CD14-positive monocyte (primary cell): ENCODE measurements at regions not wholly inside any gene's neighbourhood (a gene's known extent, or its start where the extent isn't known, plus 50 kb on each side); places are given as distances from the start of the nearest gene placed in this dataset.

ENCODE experiments used
- DNase-seq, 3 donors: peaks; one replicate each; pipeline ENCODE4 v3.0.0-alpha.2; 2011 to 2022
- H2AFZ ChIP-seq: 2 replicates; pipeline ENCODE4 v1.6.0; 2012; ENCODE audit warnings: mild to moderate bottlenecking, low read depth, low read length, inconsistent platforms; ENCODE audit not compliant: insufficient read depth, poor library complexity, severe bottlenecking
- H3K27ac ChIP-seq, 2 donors: 1 replicate in 1 of 2; 2 replicates in 1 of 2; pipeline ENCODE4 v1.5.1; 2012 to 2013; ENCODE audit warnings: low read length in 2 of 2, control low read depth in 1 of 2, inconsistent platforms in 1 of 2, low read depth in 1 of 2, mild to moderate bottlenecking in 1 of 2
- H3K27me3 ChIP-seq, 2 donors: one replicate each; pipeline versions ENCODE4 v1.6.0 to v1.6.1; 2011 to 2013; ENCODE audit warnings: low read length in 2 of 2; ENCODE audit not compliant: control insufficient read depth in 2 of 2, insufficient read depth in 2 of 2
- H3K36me3 ChIP-seq, 2 donors: replicated peaks in 1 of 2; 1 replicate in 1 of 2; 2 replicates in 1 of 2; pipeline versions ENCODE4 v1.5.1 to v1.6.1; 2012 to 2013; ENCODE audit warnings: low read length in 2 of 2, control low read depth in 1 of 2, inconsistent platforms in 1 of 2, mild to moderate bottlenecking in 1 of 2; ENCODE audit not compliant: insufficient read depth in 2 of 2, control insufficient read depth in 1 of 2
- H3K4me1 ChIP-seq, 2 donors: 1 replicate in 1 of 2; 2 replicates in 1 of 2; pipeline versions ENCODE4 v1.5.1 to v1.6.1; 2012 to 2013; ENCODE audit warnings: low read length in 2 of 2, control low read depth in 1 of 2, inconsistent platforms in 1 of 2, mild to moderate bottlenecking in 1 of 2, moderate library complexity in 1 of 2; ENCODE audit not compliant: insufficient read depth in 2 of 2, control insufficient read depth in 1 of 2
- H3K4me2 ChIP-seq: replicated peaks from 2 replicates; pipeline ENCODE3; 2012; ENCODE audit warnings: low read length, moderate library complexity, mild to moderate bottlenecking; ENCODE audit not compliant: poor library complexity, severe bottlenecking; ENCODE audit errors: extremely low read depth
- H3K4me3 ChIP-seq, 3 experiments: fragments of 200-600 bp in 1 of 3; sonication (generic) in 1 of 3; replicated peaks in 1 of 3; 1 replicate in 2 of 3; 2 replicates in 1 of 3; pipeline ENCODE4 v1.5.1; 2011 to 2013; ENCODE audit warnings: low read length in 3 of 3, mild to moderate bottlenecking in 3 of 3, control low read depth in 2 of 3, low read depth in 2 of 3, inconsistent platforms in 1 of 3, moderate library complexity in 1 of 3
- H3K79me2 ChIP-seq: 2 replicates; pipeline ENCODE4 v1.6.0; 2012; ENCODE audit warnings: mild to moderate bottlenecking, control low read depth, inconsistent platforms, low read length, moderate library complexity; ENCODE audit not compliant: insufficient read depth
- H3K9ac ChIP-seq: 2 replicates; pipeline ENCODE4 v1.6.0; 2017; ENCODE audit warnings: low read length, mild to moderate bottlenecking; ENCODE audit not compliant: insufficient read depth, poor library complexity, severe bottlenecking
- H3K9me3 ChIP-seq, 2 donors: replicated peaks in 1 of 2; 1 replicate in 1 of 2; 2 replicates in 1 of 2; pipeline versions ENCODE4 v1.5.1 to v1.6.1; 2012 to 2013; ENCODE audit warnings: low read length in 2 of 2, control low read depth in 1 of 2; ENCODE audit not compliant: control insufficient read depth in 1 of 2, insufficient read depth in 1 of 2
- H4K20me1 ChIP-seq: 2 replicates; pipeline ENCODE4 v1.6.0; 2012; ENCODE audit warnings: mild to moderate bottlenecking, low read length, control low read depth, moderate library complexity; ENCODE audit not compliant: insufficient read depth
- H3K27ac Mint-ChIP-seq, 7 donors: one replicate each; pipeline ENCODE4 v1.8.0; 2020; ENCODE audit warnings: mild to moderate bottlenecking in 7 of 7, mixed read lengths in 7 of 7, moderate library complexity in 6 of 7, inconsistent platforms in 2 of 7
- H3K27me3 Mint-ChIP-seq, 3 donors: one replicate each; pipeline ENCODE4 v1.8.0; 2021 to 2022; ENCODE audit warnings: low read depth in 3 of 3, mild to moderate bottlenecking in 3 of 3, mixed read lengths in 3 of 3, moderate library complexity in 3 of 3, inconsistent platforms in 1 of 3
- H3K36me3 Mint-ChIP-seq, 2 donors: one replicate each; pipeline ENCODE4 v1.8.0; 2020; ENCODE audit warnings: mixed read lengths in 2 of 2, inconsistent platforms in 1 of 2, mild to moderate bottlenecking in 1 of 2
- H3K4me1 Mint-ChIP-seq: one replicate; pipeline ENCODE4 v1.8.0; 2020; ENCODE audit warnings: mild to moderate bottlenecking, mixed read lengths
- H3K4me3 Mint-ChIP-seq, 2 donors: one replicate each; pipeline ENCODE4 v1.8.0; 2020; ENCODE audit warnings: mild to moderate bottlenecking in 2 of 2, mixed read lengths in 2 of 2, moderate library complexity in 1 of 2
- H3K9me3 Mint-ChIP-seq, 7 donors: one replicate each; pipeline ENCODE4 v1.8.0; 2020 to 2022; ENCODE audit warnings: mixed read lengths in 7 of 7, mild to moderate bottlenecking in 6 of 7, moderate library complexity in 6 of 7, inconsistent platforms in 2 of 7
- WGBS: methylation state at CpG from one replicate; pipeline ENCODE4 v1.1.5; 2013; ENCODE audit warnings: missing lambda C conversion rate; ENCODE audit not compliant: insufficient coverage; 5-methylcytosine and 5-hydroxymethylcytosine counted together
- intact Hi-C, 2 donors: fragments of 100-400 bp; cut with micrococcal nuclease; formaldehyde crosslinking; loops; one replicate each; pipeline versions ENCODE4 v1.15.0 to v1.15.1; 2023
- TF ChIP-seq, protein P1 (sequence below): fragments of 200-600 bp; IDR thresholded peaks from one replicate; pipeline ENCODE4 v1.8.0; 2022; ENCODE audit warnings: antibody characterized with exemption, mild to moderate bottlenecking

- no CpG with 5 or more reads among the region's 7 CpGs for WGBS
- Mint-ChIP-seq H3K4me3 (no peak overlapping the region), H3K27ac (peak overlapping the region in 1 of 7 donors; percentile 26), H3K4me1 (no peaks in the 10 kb centered on the region), H3K9me3 (peaks cover 0 to 2% (median 0%) of the 10 kb centered on the region in 7 donors), H3K27me3 (peaks cover 1 to 2% (median 1%) of the 10 kb centered on the region in 3 donors), H3K36me3 (no peaks in the 10 kb centered on the region)
- Histone ChIP-seq H3K4me2 (no peak overlapping the region), H3K79me2 (no peaks in the 10 kb centered on the region), H3K36me3 (no peaks in the 10 kb centered on the region), H3K9ac (no peak overlapping the region), H3K27me3 (no peaks in the 10 kb centered on the region), H3K4me3 (no peak overlapping the region), H3K27ac (no peak overlapping the region), H3K9me3 (no peaks in the 10 kb centered on the region), H3K4me1 (no peaks in the 10 kb centered on the region), H2AFZ (no peak overlapping the region), H4K20me1 (no peaks in the 10 kb centered on the region)
- TF ChIP-seq, protein P1, sequence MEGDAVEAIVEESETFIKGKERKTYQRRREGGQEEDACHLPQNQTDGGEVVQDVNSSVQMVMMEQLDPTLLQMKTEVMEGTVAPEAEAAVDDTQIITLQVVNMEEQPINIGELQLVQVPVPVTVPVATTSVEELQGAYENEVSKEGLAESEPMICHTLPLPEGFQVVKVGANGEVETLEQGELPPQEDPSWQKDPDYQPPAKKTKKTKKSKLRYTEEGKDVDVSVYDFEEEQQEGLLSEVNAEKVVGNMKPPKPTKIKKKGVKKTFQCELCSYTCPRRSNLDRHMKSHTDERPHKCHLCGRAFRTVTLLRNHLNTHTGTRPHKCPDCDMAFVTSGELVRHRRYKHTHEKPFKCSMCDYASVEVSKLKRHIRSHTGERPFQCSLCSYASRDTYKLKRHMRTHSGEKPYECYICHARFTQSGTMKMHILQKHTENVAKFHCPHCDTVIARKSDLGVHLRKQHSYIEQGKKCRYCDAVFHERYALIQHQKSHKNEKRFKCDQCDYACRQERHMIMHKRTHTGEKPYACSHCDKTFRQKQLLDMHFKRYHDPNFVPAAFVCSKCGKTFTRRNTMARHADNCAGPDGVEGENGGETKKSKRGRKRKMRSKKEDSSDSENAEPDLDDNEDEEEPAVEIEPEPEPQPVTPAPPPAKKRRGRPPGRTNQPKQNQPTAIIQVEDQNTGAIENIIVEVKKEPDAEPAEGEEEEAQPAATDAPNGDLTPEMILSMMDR, result no peak
- no peak for DNase-seq
- intact Hi-C loops, result no loop called here
Measured at GRCh38 chr20:60669211-60669610, 582.9 kb upstream of the CDH4 start.

- Mint-ChIP-seq H3K27ac (no peak overlapping the region), H3K36me3 (no peaks in the 10 kb centered on the region), H3K4me1 (no peaks in the 10 kb centered on the region), H3K27me3 (peaks cover 2 to 8% (median 5%) of the 10 kb centered on the region in 3 donors), H3K4me3 (no peak overlapping the region), H3K9me3 (peaks cover 0 to 2% (median 0%) of the 10 kb centered on the region in 7 donors)
- DNase-seq, result no peak
- no peaks in the 10 kb centered on the region for H3K27me3 ChIP-seq
- TF ChIP-seq, protein P1, result no peak
- no peaks in the 10 kb centered on the region for H4K20me1 ChIP-seq
- intact Hi-C loops, result no loop called here
- H3K4me2 ChIP-seq, result no peak overlapping the region
- H3K27ac ChIP-seq, result no peak overlapping the region
- no peak overlapping the region for H3K4me3 ChIP-seq
- no peaks in the 10 kb centered on the region for H3K79me2 ChIP-seq
- no peaks in the 10 kb centered on the region for H3K36me3 ChIP-seq
- H3K9me3 ChIP-seq, result no peaks in the 10 kb centered on the region
- H3K9ac ChIP-seq, result no peak overlapping the region
- H2AFZ ChIP-seq, result no peak overlapping the region
- no peaks in the 10 kb centered on the region for H3K4me1 ChIP-seq
Measured at GRCh38 chr20:60676011-60676410, 576.0 kb upstream of the CDH4 start.
